GM12864 (cell line): ENCODE measurements at regions not wholly inside any gene's neighbourhood (a gene's known extent, or its start where the extent isn't known, plus 50 kb on each side); places are given as distances from the start of the nearest gene placed in this dataset.

Experiments used
- DNase-seq: peaks from one replicate; pipeline ENCODE4 v3.0.0-alpha.2; 2011; ENCODE audit warnings: low read depth
- H3K4me3 ChIP-seq: 2 replicates; pipeline ENCODE4 v1.5.1; 2011; ENCODE audit warnings: mild to moderate bottlenecking, low read depth, low read length, control low read depth
- TF ChIP-seq, protein P1 (sequence below): IDR thresholded peaks from 2 replicates; pipeline ENCODE4 v1.5.1; 2011; ENCODE audit warnings: low read depth, mild to moderate bottlenecking, moderate library complexity, low read length, control low read depth, inconsistent platforms; ENCODE audit errors: missing control alignments

GRCh38 chr9:89879701-89880100, 274.9 kb downstream of the GADD45G start:
- no peak overlapping the region for H3K4me3 ChIP-seq
- TF ChIP-seq, protein P1, sequence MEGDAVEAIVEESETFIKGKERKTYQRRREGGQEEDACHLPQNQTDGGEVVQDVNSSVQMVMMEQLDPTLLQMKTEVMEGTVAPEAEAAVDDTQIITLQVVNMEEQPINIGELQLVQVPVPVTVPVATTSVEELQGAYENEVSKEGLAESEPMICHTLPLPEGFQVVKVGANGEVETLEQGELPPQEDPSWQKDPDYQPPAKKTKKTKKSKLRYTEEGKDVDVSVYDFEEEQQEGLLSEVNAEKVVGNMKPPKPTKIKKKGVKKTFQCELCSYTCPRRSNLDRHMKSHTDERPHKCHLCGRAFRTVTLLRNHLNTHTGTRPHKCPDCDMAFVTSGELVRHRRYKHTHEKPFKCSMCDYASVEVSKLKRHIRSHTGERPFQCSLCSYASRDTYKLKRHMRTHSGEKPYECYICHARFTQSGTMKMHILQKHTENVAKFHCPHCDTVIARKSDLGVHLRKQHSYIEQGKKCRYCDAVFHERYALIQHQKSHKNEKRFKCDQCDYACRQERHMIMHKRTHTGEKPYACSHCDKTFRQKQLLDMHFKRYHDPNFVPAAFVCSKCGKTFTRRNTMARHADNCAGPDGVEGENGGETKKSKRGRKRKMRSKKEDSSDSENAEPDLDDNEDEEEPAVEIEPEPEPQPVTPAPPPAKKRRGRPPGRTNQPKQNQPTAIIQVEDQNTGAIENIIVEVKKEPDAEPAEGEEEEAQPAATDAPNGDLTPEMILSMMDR = no peak
- no peak for DNase-seq

DNA sequence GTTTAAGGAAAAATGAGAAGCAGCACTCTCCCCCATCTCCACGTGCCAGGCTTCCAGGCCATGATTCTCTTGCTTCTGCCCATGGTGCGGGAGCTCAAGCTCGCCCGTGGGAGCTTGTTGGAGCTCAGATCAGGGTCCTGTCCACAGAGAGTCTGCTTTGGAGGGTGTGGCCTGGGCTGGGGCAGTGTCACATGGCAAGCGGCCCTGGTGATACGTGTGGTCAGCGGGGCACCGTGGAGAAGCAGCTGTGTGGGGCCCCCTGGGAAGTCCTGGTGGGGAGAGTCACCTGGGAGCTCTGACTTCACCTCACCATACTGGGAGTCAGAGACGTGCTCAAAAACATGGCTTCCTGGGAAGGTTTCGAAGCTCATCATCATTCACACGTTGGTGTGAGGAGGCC, 275.3 kb downstream of the GADD45G start:
- TF ChIP-seq, protein P1 = no peak
- no peak overlapping the region for H3K4me3 ChIP-seq
- no peak for DNase-seq

DNA sequence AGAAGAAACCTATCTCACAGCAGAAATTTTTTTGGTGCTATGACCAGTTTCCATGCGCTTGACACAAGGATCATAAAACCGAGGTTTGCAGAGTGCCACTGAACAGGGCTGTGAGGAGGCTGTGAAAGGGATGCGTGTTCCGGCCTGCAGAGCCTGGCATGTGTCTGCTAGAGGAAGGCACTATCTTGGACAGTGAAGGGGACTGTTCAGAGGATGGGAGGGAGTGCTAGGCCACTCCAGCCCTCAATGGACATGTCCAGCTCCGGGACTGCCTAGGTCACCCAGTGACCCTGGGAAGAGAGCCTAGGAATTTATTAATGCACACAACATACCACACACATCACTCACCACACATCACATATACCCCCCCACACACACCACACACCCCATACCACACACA, 275.9 kb downstream of the GADD45G start:
- TF ChIP-seq, protein P1 = no peak
- no peak overlapping the region for H3K4me3 ChIP-seq
- DNase-seq = no peak

- TF ChIP-seq, protein P1 = no peak
- H3K4me3 ChIP-seq = no peak overlapping the region
- DNase-seq = no peak
These were observed 276.6 kb downstream of the GADD45G start for GRCh38 chr9:89881431-89881830.

- TF ChIP-seq, protein P1 = no peak
- H3K4me3 ChIP-seq = no peak overlapping the region
- no peak for DNase-seq
These were observed 278.1 kb downstream of the GADD45G start for GRCh38 chr9:89882930-89883361.

DNA sequence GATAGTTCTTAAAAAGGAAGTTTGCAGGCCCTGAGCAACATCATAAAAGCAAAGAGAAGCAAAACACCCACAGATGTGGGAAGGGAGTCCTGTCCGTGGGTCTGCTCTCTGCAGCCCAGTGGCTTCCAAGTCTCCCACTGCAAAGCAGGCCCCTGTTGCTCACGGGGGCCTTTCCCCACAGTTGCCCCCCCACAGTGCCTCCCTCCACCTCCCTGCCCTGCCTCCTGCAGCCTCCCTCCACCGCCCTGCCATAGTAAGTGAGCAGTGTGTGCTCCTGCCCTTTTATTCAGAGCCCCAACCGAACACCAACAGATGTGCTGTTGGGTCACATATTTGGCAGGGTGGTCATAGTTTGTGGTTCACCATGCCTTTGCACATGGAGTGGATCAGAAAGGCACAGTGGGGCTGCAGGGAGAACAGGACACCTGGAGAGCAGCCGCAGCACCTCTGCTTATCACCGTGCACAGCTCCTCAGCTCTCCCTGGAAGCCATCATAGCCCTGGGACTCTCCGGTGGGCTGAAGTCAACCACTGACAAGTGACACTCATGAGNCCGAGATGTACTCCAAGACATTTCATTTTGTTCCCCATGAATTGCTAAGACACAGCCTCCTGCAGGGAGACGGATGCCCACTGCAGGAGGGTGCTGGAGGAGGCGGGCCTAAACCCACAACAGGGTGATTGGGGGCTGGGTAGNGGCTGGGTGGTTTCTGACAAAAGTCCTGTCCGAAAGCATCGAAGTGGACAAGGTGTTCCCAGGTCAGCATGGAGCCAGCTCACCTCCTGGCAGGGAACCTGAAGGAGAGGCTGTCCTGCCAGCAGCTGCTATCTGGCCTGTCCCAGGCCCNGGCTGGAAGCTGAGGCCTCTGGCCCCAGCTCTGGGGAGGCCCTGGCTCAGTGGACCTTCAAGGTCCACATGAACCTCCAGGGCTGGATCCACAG, 278.9 kb downstream of the GADD45G start:
- TF ChIP-seq, protein P1 = no peak
- DNase-seq = no peak
- no peak overlapping the region for H3K4me3 ChIP-seq
